H4 (cell line): ENCODE measurements at regions not wholly inside any gene's neighbourhood (a gene's known extent, or its start where the extent isn't known, plus 50 kb on each side); places are given as distances from the start of the nearest gene placed in this dataset.
A peak's percentile ranks its signal among the peaks of the same experiment; 100 is the strongest.

Experiments
- DNase-seq: peaks from one replicate; pipeline ENCODE4 v3.0.0-alpha.2; 2015; ENCODE audit warnings: low spot score

- no peak for DNase-seq
These were observed 294.9 kb upstream of the SYT4 start for GRCh38 chr18:43572163-43572562.

GRCh38 chr18:43574974-43575373 lies 297.7 kb upstream of the SYT4 start:
- no peak for DNase-seq

GRCh38 chr18:43578211-43578610 lies 300.9 kb upstream of the SYT4 start:
- DNase-seq, result no peak

- no peak for DNase-seq
These were observed 301.4 kb upstream of the SYT4 start for GRCh38 chr18:43578706-43579105.

GRCh38 chr18:43581936-43582519 lies 304.7 kb upstream of the SYT4 start:
- DNase-seq, result no peak

GRCh38 chr18:43587538-43588153 lies 310.4 kb upstream of the SYT4 start:
- peak; percentile 48 for DNase-seq

- DNase-seq, result no peak
These were observed 311.5 kb upstream of the SYT4 start for GRCh38 chr18:43588838-43589237.

- DNase-seq, result no peak
These were observed 312.4 kb upstream of the SYT4 start for GRCh38 chr18:43589611-43590151.

GRCh38 chr18:43590182-43590903 lies 313.1 kb upstream of the SYT4 start:
- DNase-seq, result peak; percentile 58

- DNase-seq, result no peak
These were observed 315.0 kb upstream of the SYT4 start for GRCh38 chr18:43592269-43592668.

GRCh38 chr18:43596105-43596712 lies 318.9 kb upstream of the SYT4 start:
- DNase-seq, result peak; percentile 68

GRCh38 chr18:43601432-43601831 lies 324.1 kb upstream of the SYT4 start:
- DNase-seq, result no peak

GRCh38 chr18:43605224-43605623 lies 327.9 kb upstream of the SYT4 start:
- no peak for DNase-seq

GRCh38 chr18:43606795-43607194 lies 329.5 kb upstream of the SYT4 start:
- no peak for DNase-seq

GRCh38 chr18:43620936-43621335 lies 343.6 kb upstream of the SYT4 start:
- DNase-seq, result peak; percentile 29

GRCh38 chr18:43622024-43622423 lies 344.7 kb upstream of the SYT4 start:
- DNase-seq, result no peak

- DNase-seq, result no peak
These were observed 348.3 kb upstream of the SYT4 start for GRCh38 chr18:43625582-43625981.

GRCh38 chr18:43627848-43628530 lies 350.7 kb upstream of the SYT4 start:
- peak; percentile 45 for DNase-seq

- no peak for DNase-seq
These were observed 357.7 kb upstream of the SYT4 start for GRCh38 chr18:43634994-43635393.

- DNase-seq, result no peak
These were observed 358.1 kb upstream of the SYT4 start for GRCh38 chr18:43635397-43635796.

GRCh38 chr18:43642727-43643330 lies 365.5 kb upstream of the SYT4 start:
- no peak for DNase-seq

GRCh38 chr18:43648002-43648401 lies 370.7 kb upstream of the SYT4 start:
- DNase-seq, result no peak
